ENCODE measurements at regions not wholly inside any gene's neighbourhood (a gene's known extent, or its start where the extent isn't known, plus 50 kb on each side); places are given as distances from the start of the nearest gene placed in this dataset.

- TF ChIP-seq CTCF (IDR thresholded peaks at IDR 0.05), result no peak
- no peak overlapping the region for H3K4me3 ChIP-seq
- H3K27ac ChIP-seq, result no peak overlapping the region
- DNase-seq (ENCODE audit: low spot score), result no peak
Measured at GRCh38 chr2:143901185-143901842, 618.6 kb downstream of the ZEB2 start.

GRCh38 chr2:143899987-143900386 lies 619.9 kb downstream of the ZEB2 start:
- Histone ChIP-seq H3K4me3 (no peak overlapping the region), H3K27ac (no peak overlapping the region)
- DNase-seq (ENCODE audit: low spot score), result no peak
- TF ChIP-seq CTCF (IDR thresholded peaks at IDR 0.05), result no peak

GRCh38 chr2:143893371-143893770 lies 626.5 kb downstream of the ZEB2 start:
- no peak overlapping the region for H3K4me3 ChIP-seq
- no peak for DNase-seq (ENCODE audit: low spot score)
- no peak overlapping the region for H3K27ac ChIP-seq
- TF ChIP-seq CTCF (IDR thresholded peaks at IDR 0.05), result no peak

GRCh38 chr2:143891879-143892308 lies 628.0 kb downstream of the ZEB2 start:
- Histone ChIP-seq H3K4me3 (no peak overlapping the region), H3K27ac (no peak overlapping the region)
- TF ChIP-seq CTCF (IDR thresholded peaks at IDR 0.05), result no peak
- DNase-seq (ENCODE audit: low spot score), result no peak

- DNase-seq (ENCODE audit: low spot score), result no peak
- no peak for TF ChIP-seq CTCF (IDR thresholded peaks at IDR 0.05)
- Histone ChIP-seq H3K4me3 (no peak overlapping the region), H3K27ac (no peak overlapping the region)
Measured at GRCh38 chr2:143890798-143891197, 629.1 kb downstream of the ZEB2 start.

GRCh38 chr2:143889216-143889615 lies 630.7 kb downstream of the ZEB2 start:
- Histone ChIP-seq H3K4me3 (no peak overlapping the region), H3K27ac (no peak overlapping the region)
- DNase-seq (ENCODE audit: low spot score), result no peak
- TF ChIP-seq CTCF (IDR thresholded peaks at IDR 0.05), result no peak

GRCh38 chr2:143885461-143885860 lies 634.5 kb downstream of the ZEB2 start:
- no peak for TF ChIP-seq CTCF (IDR thresholded peaks at IDR 0.05)
- H3K27ac ChIP-seq, result no peak overlapping the region
- no peak for DNase-seq (ENCODE audit: low spot score)
- no peak overlapping the region for H3K4me3 ChIP-seq

Measured in coronary artery (tissue), 2 donors.